ENCODE measurements at regions not wholly inside any gene's neighbourhood (a gene's known extent, or its start where the extent isn't known, plus 50 kb on each side); places are given as distances from the start of the nearest gene placed in this dataset. TPM values are rescaled to one million over a fixed set of nuclear protein-coding genes. Genes with fewer than 3 reads are reported as not detected.

GRCh38 chr3:105316331-105316730, 50.4 kb upstream of the ALCAM start:
- Mint-ChIP-seq H3K4me3 (no peak overlapping the region), H3K27ac (no peak overlapping the region), H3K36me3 (no peaks in the 10 kb centered on the region), H3K9me3 (no peaks in the 10 kb centered on the region), H3K4me1 (ENCODE audit: unreplicated experiment) (no peaks in the 10 kb centered on the region), H3K27me3 (no peaks in the 10 kb centered on the region)
- no peak for TF ChIP-seq CTCF (conservative IDR thresholded peaks at IDR 0.05)
- DNase-seq (ENCODE audit: extremely low spot score, unreplicated experiment) = no peak

Small RNAs in the stretch of these regions (microRNA-seq; reads per million reads assigned to microRNA genes)
- not detected for gene MIR548AB

All from type B pancreatic cell (in vitro differentiated cells).